Endothelial cell (in vitro differentiated cells): ENCODE measurements at regions not wholly inside any gene's neighbourhood (a gene's known extent, or its start where the extent isn't known, plus 50 kb on each side); places are given as distances from the start of the nearest gene placed in this dataset.
"Not testable (repeated sequence)": the region's sequence is repeated elsewhere in the genome, so short reads cannot be mapped to it uniquely, and the experiment has no call there.

Experiments
- DNase-seq: peaks from one replicate; pipeline ENCODE4 v3.0.0; 2021; ENCODE audit warnings: low spot score
- H3K27ac Mint-ChIP-seq: one replicate; pipeline ENCODE4 v1.8.0; 2021; ENCODE audit warnings: mixed read lengths, inconsistent platforms; ENCODE audit not compliant: unreplicated experiment
- H3K27me3 Mint-ChIP-seq: one replicate; pipeline ENCODE4 v1.8.0; 2021; ENCODE audit warnings: mild to moderate bottlenecking, moderate library complexity, mixed read lengths, inconsistent platforms; ENCODE audit not compliant: unreplicated experiment
- H3K36me3 Mint-ChIP-seq: one replicate; pipeline ENCODE4 v1.8.0; 2021; ENCODE audit warnings: mild to moderate bottlenecking, low read depth, mixed read lengths, inconsistent platforms; ENCODE audit not compliant: unreplicated experiment
- H3K4me1 Mint-ChIP-seq: one replicate; pipeline ENCODE4 v1.8.0; 2021; ENCODE audit warnings: mild to moderate bottlenecking, mixed read lengths, inconsistent platforms; ENCODE audit not compliant: unreplicated experiment
- H3K4me3 Mint-ChIP-seq: one replicate; pipeline ENCODE4 v1.8.0; 2021; ENCODE audit warnings: mild to moderate bottlenecking, mixed read lengths, inconsistent platforms; ENCODE audit not compliant: unreplicated experiment
- H3K9me3 Mint-ChIP-seq: one replicate; pipeline ENCODE4 v1.8.0; 2021; ENCODE audit warnings: mixed read lengths, inconsistent platforms; ENCODE audit not compliant: unreplicated experiment
- CTCF ChIP-seq: fragments of 200-600 bp; sonication (generic); IDR thresholded peaks from one replicate; pipeline ENCODE4 v1.5.0; 2021; ENCODE audit warnings: antibody characterized with exemption; ENCODE audit not compliant: unreplicated experiment

GRCh38 chr5:90093751-90094485 is 315.6 kb downstream of the CETN3 start:
- Mint-ChIP-seq H3K27ac (no peak overlapping the region), H3K27me3 (no peaks in the 10 kb centered on the region), H3K4me3 (no peak overlapping the region), H3K36me3 (no peaks in the 10 kb centered on the region), H3K4me1 (no peaks in the 10 kb centered on the region), H3K9me3 (no peaks in the 10 kb centered on the region)
- TF ChIP-seq CTCF, result no peak
- DNase-seq, result no peak

- Mint-ChIP-seq H3K9me3 (no peaks in the 10 kb centered on the region), H3K4me1 (no peaks in the 10 kb centered on the region), H3K4me3 (no peak overlapping the region), H3K27me3 (no peaks in the 10 kb centered on the region), H3K36me3 (no peaks in the 10 kb centered on the region), H3K27ac (no peak overlapping the region)
- no peak for DNase-seq
- no peak for TF ChIP-seq CTCF
These were observed 316.8 kb downstream of the CETN3 start for GRCh38 chr5:90092734-90093133.

- H3K27ac Mint-ChIP-seq, result no peak overlapping the region
- no peaks in the 10 kb centered on the region for H3K36me3 Mint-ChIP-seq
These were observed 325.2 kb downstream of the CETN3 start for GRCh38 chr5:90084342-90084741.

GRCh38 chr5:90073026-90073570 is 336.5 kb downstream of the CETN3 start:
- not testable (repeated sequence) for H3K36me3 Mint-ChIP-seq, H3K4me1 Mint-ChIP-seq, DNase-seq, H3K27me3 Mint-ChIP-seq, H3K9me3 Mint-ChIP-seq, H3K27ac Mint-ChIP-seq, H3K4me3 Mint-ChIP-seq

More at GRCh38 chr5:90084342-90084741, 325.2 kb downstream of the CETN3 start:
- TF ChIP-seq CTCF, result no peak
- no peak overlapping the region for H3K4me3 Mint-ChIP-seq
- peaks cover 2% of the 10 kb centered on the region for H3K27me3 Mint-ChIP-seq
- no peak for DNase-seq
- H3K4me1 Mint-ChIP-seq, result no peaks in the 10 kb centered on the region
- no peaks in the 10 kb centered on the region for H3K9me3 Mint-ChIP-seq

GRCh38 chr5:90071656-90072055 is 337.9 kb downstream of the CETN3 start:
- Mint-ChIP-seq H3K27me3 (no peaks in the 10 kb centered on the region), H3K27ac (no peak overlapping the region), H3K4me1 (no peaks in the 10 kb centered on the region), H3K36me3 (no peaks in the 10 kb centered on the region), H3K4me3 (no peak overlapping the region), H3K9me3 (no peaks in the 10 kb centered on the region)
- no peak for TF ChIP-seq CTCF
- no peak for DNase-seq
